ENCODE measurements at regions not wholly inside any gene's neighbourhood (a gene's known extent, or its start where the extent isn't known, plus 50 kb on each side); places are given as distances from the start of the nearest gene placed in this dataset.

DNA sequence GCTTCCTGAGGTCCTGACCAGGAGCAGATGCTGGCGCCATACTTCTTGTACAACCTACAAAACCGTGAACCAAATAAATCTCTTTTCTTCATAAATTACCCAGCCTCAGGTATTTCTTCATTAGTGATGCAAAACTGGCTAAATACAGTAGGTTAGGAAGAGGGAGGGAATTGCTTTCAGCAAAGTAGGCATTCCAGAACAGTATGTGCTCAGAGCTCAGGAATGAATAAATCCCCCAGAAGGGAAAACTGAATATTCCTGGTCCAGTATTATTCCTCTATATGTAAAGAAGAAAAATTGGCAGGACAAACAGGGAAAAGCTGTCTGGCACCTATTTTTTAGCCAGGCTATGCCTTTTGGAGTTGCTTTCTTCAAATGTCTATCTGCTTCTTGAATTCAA lies 577.1 kb downstream of the PSAT1 start:
- no peaks in the 10 kb centered on the region for H3K36me3 ChIP-seq
- 85 to 86% methylated on average over 2 of the region's 2 CpGs for WGBS, 2 donors
- no peak for TF ChIP-seq EP300 (IDR thresholded peaks at IDR 0.05)
- TF ChIP-seq POLR2A (IDR thresholded peaks at IDR 0.05): no peak
- TF ChIP-seq, protein P1, sequence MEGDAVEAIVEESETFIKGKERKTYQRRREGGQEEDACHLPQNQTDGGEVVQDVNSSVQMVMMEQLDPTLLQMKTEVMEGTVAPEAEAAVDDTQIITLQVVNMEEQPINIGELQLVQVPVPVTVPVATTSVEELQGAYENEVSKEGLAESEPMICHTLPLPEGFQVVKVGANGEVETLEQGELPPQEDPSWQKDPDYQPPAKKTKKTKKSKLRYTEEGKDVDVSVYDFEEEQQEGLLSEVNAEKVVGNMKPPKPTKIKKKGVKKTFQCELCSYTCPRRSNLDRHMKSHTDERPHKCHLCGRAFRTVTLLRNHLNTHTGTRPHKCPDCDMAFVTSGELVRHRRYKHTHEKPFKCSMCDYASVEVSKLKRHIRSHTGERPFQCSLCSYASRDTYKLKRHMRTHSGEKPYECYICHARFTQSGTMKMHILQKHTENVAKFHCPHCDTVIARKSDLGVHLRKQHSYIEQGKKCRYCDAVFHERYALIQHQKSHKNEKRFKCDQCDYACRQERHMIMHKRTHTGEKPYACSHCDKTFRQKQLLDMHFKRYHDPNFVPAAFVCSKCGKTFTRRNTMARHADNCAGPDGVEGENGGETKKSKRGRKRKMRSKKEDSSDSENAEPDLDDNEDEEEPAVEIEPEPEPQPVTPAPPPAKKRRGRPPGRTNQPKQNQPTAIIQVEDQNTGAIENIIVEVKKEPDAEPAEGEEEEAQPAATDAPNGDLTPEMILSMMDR (IDR thresholded peaks at IDR 0.05): no peak
- H3K27ac ChIP-seq: no peak overlapping the region
- no peak for DNase-seq (ENCODE audit: low spot score in 2 of 2)
- no peak overlapping the region for H3K4me3 ChIP-seq
- H3K4me1 ChIP-seq: no peaks in the 10 kb centered on the region
- peaks cover 0 to 5% (median 0%) of the 10 kb centered on the region in 4 donors for H3K9me3 ChIP-seq
- no peaks in the 10 kb centered on the region for H3K27me3 ChIP-seq

- WGBS, 2 donors: 39 to 79% methylated on average over 3 of the region's 3 CpGs
Measured at GRCh38 chr9:78879324-78880100, 582.6 kb downstream of the PSAT1 start.

DNA sequence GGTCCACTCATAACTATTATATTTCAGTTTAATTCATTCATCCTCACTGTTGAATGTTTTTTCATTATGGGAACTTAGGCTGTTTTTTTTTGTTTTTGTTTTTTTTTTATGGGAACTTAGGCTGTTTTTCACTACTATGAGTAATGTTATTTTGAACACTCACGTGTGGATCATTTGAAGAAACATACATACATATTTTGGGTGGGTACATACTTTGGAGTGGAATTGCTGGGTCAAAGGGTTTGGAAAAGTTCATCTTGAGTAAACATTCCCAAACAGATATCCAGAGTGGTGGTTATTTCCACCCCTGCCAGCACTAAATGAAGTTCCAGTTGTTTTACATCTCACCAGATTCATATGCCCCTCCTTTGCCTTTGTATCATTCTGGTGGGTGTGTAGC lies 584.4 kb downstream of the PSAT1 start:
- TF ChIP-seq EP300 (IDR thresholded peaks at IDR 0.05) (no peak), POLR2A (IDR thresholded peaks at IDR 0.05) (no peak)
- TF ChIP-seq, protein P1 (IDR thresholded peaks at IDR 0.05): no peak
- 30 to 42% methylated on average over 1 of the region's 1 CpG for WGBS, 2 donors
- no peak overlapping the region for H3K27ac ChIP-seq

More at GRCh38 chr9:78879324-78880100, 582.6 kb downstream of the PSAT1 start:
- TF ChIP-seq, protein P1 (IDR thresholded peaks at IDR 0.05): no peak
- TF ChIP-seq EP300 (IDR thresholded peaks at IDR 0.05): no peak
- no peak for TF ChIP-seq POLR2A (IDR thresholded peaks at IDR 0.05)
- no peak overlapping the region for H3K27ac ChIP-seq
- H3K36me3 ChIP-seq: no peaks in the 10 kb centered on the region
- DNase-seq (ENCODE audit: low spot score in 2 of 2): no peak
- H3K4me1 ChIP-seq: no peaks in the 10 kb centered on the region
- no peaks in the 10 kb centered on the region for H3K9me3 ChIP-seq
- H3K4me3 ChIP-seq: no peak overlapping the region
- no peaks in the 10 kb centered on the region for H3K27me3 ChIP-seq

DNA sequence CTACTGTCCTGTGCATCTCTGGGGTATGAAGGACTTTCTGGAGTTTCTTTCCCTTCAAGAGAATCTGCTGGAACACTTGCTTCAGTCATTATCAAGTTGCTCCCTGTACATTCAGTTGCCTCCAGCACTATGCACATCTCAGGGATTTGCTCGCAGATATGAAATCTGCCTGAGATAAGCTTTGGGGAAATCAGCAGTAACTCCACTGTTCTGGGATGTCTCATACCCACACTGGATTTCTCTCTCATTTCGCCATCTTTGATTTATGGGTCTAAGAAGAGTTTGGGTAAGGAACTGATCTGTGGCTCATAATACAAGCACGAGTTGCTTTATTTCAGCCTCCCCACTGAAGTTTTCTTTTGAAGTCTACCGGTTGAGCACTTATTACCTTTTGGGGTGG lies 585.6 kb downstream of the PSAT1 start:
- Histone ChIP-seq H3K9me3 (no peaks in the 10 kb centered on the region), H3K4me1 (no peaks in the 10 kb centered on the region), H3K27ac (no peak overlapping the region), H3K4me3 (no peak overlapping the region), H3K36me3 (no peaks in the 10 kb centered on the region), H3K27me3 (no peaks in the 10 kb centered on the region)
- DNase-seq (ENCODE audit: low spot score in 2 of 2): no peak
- TF ChIP-seq EP300 (IDR thresholded peaks at IDR 0.05) (no peak), POLR2A (IDR thresholded peaks at IDR 0.05) (no peak)
- TF ChIP-seq, protein P1 (IDR thresholded peaks at IDR 0.05): no peak
- 88 to 91% methylated on average over 4 of the region's 4 CpGs for WGBS, 2 donors

More for the DNA sequence above, 584.4 kb downstream of the PSAT1 start:
- no peaks in the 10 kb centered on the region for H3K4me1 ChIP-seq
- no peak overlapping the region for H3K4me3 ChIP-seq
- no peaks in the 10 kb centered on the region for H3K36me3 ChIP-seq
- no peaks in the 10 kb centered on the region for H3K9me3 ChIP-seq
- no peaks in the 10 kb centered on the region for H3K27me3 ChIP-seq
- no peak for DNase-seq (ENCODE audit: low spot score in 2 of 2)

DNA sequence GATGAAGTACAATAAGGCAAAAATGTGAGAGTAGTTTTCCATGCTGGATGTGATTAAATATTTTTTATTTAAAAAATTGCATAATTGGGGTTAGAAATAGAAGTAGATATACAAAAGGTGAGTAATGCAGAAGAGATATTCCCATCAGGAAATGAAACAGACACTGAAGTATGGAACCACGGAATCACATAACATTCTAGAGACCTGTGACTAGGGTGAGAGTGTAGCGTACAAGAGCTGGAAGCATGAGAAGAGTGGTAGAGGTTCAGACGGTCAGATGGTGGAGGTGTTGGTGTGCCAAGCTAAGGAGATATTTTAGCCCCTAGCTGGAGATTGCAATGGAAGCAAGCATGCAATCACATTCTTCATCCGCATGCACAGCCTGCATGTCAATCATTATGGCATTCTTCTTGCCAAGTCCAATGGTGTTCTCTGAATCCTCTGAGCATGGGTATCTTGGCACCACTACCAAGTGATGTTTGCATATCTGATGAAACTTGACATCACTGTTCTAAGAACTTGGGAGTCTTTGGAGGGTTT lies 587.8 kb downstream of the PSAT1 start:
- Histone ChIP-seq H3K9me3 (peaks cover 0 to 5% (median 0%) of the 10 kb centered on the region in 4 donors), H3K4me3 (no peak overlapping the region), H3K27ac (no peak overlapping the region), H3K36me3 (no peaks in the 10 kb centered on the region), H3K27me3 (no peaks in the 10 kb centered on the region), H3K4me1 (no peaks in the 10 kb centered on the region)
- no peak for TF ChIP-seq POLR2A (IDR thresholded peaks at IDR 0.05)
- TF ChIP-seq EP300 (IDR thresholded peaks at IDR 0.05): no peak
- TF ChIP-seq, protein P1 (IDR thresholded peaks at IDR 0.05): no peak
- DNase-seq (ENCODE audit: low spot score in 2 of 2): no peak
- 90 to 91% methylated on average over 4 of the region's 4 CpGs for WGBS, 2 donors
